ENCODE measurements at regions not wholly inside any gene's neighbourhood (a gene's known extent, or its start where the extent isn't known, plus 50 kb on each side); places are given as distances from the start of the nearest gene placed in this dataset.

GRCh38 chr22:49554741-49555140 lies 272.9 kb downstream of the BRD1 start (continued):
- TF ChIP-seq, protein P1, sequence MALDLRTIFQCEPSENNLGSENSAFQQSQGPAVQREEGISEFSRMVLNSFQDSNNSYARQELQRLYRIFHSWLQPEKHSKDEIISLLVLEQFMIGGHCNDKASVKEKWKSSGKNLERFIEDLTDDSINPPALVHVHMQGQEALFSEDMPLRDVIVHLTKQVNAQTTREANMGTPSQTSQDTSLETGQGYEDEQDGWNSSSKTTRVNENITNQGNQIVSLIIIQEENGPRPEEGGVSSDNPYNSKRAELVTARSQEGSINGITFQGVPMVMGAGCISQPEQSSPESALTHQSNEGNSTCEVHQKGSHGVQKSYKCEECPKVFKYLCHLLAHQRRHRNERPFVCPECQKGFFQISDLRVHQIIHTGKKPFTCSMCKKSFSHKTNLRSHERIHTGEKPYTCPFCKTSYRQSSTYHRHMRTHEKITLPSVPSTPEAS (tag by site-specific recombination; IDR thresholded peaks at IDR 0.05) = no peak

- ChIA-PET CTCF (interaction anchor here (0.6 to 0.7 kb wide), 2 partner anchors 26 to 627 kb away, joined by 3 read pairs; no protein-coding TSS in a partner anchor), POLR2A (no interaction called here)
- H3K4me1 ChIP-seq (ENCODE audit: control insufficient read depth, insufficient read depth, low read length) = no peaks in the 10 kb centered on the region
- H3K36me3 ChIP-seq (ENCODE audit: control insufficient read depth in 2 of 2, insufficient read depth in 1 of 2, low read length in 2 of 2) = no peaks in the 10 kb centered on the region
- H3K4me3 ChIP-seq (ENCODE audit: low read depth, low read length) = no peak overlapping the region
- 0 out of 2 replicates have a peak, but pooled peaks cover 2% of the 10 kb centered on the region for H3K9me3 ChIP-seq (ENCODE audit: control insufficient read depth, insufficient read depth, low read depth, low read length)
- no peak for TF ChIP-seq OSR2 (tag by site-specific recombination; IDR thresholded peaks at IDR 0.05)
- TF ChIP-seq ZNF658 (tag by site-specific recombination; IDR thresholded peaks at IDR 0.05) = no peak
- TF ChIP-seq ZNF214 (tag by site-specific recombination; IDR thresholded peaks at IDR 0.05; ENCODE audit: borderline replicate concordance) = no peak
- no peak for TF ChIP-seq TCF7L2 (IDR thresholded peaks at IDR 0.05; ENCODE audit: borderline replicate concordance, low read depth, low read length)
- no peak for TF ChIP-seq ZNF585B (tag by site-specific recombination; IDR thresholded peaks at IDR 0.05)
- no peak for TF ChIP-seq ZNF433 (tag by site-specific recombination; IDR thresholded peaks at IDR 0.05; ENCODE audit: low read depth)
- no peak for TF ChIP-seq ZNF549 (tag by site-specific recombination; IDR thresholded peaks at IDR 0.05)
- TF ChIP-seq GLI2 (tag by site-specific recombination; IDR thresholded peaks at IDR 0.05; ENCODE audit: borderline replicate concordance, low read depth) = no peak
- TF ChIP-seq SETDB1 (IDR thresholded peaks at IDR 0.05; ENCODE audit: insufficient read length, low read length) = no peak
- no peak overlapping the region for H3K27ac ChIP-seq (ENCODE audit: extremely low read depth, low read depth, low read length)
These were observed 273.4 kb downstream of the BRD1 start for GRCh38 chr22:49554296-49554625.

DNA sequence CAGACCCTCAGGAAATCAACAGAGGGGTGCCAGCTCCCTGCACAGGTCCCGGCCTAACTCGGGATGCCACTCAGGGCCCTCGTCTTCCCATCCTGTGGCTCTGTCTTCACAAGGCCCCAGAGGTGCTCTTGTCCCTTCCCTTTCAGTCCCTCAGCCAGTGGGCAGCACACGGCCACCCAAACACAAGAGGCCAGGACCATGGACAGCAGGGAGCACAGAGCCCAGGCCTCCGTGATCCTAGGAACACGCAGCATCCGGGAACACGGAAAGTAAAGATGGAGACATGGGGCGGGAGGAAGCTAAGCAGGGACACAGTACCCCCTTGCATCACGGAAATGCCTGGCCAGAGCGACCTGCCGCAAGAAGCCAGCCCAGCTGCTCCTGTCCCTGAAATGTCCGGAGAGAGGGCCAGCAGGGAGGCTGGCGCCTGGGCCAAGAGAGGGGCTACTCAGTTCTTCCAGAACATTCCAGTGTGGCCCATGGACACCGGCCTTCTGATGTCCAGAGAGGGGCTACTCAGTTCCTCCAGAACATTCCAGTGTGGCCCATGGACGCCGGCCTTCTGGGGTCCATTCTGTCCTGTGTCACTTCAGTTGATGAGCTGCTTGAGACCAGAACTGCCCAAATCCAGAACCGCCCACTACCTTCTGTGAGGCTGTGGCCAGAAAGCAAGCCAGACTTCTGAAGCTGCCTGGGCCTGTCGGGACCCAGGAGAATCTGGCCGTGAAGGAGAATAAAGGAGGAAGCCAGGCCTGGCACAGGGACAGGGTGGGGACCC lies 274.0 kb downstream of the BRD1 start:
- CTCF ChIA-PET = interaction anchor here (0.6 to 0.7 kb wide), 2 partner anchors 26 to 627 kb away, joined by 3 read pairs; no protein-coding TSS in a partner anchor
- Histone ChIP-seq H3K4me3 (ENCODE audit: low read depth, low read length) (no peak overlapping the region), H3K4me1 (ENCODE audit: control insufficient read depth, insufficient read depth, low read length) (no peaks in the 10 kb centered on the region), H3K36me3 (ENCODE audit: control insufficient read depth in 2 of 2, insufficient read depth in 1 of 2, low read length in 2 of 2) (no peaks in the 10 kb centered on the region), H3K27ac (ENCODE audit: extremely low read depth, low read depth, low read length) (no peak overlapping the region), H3K9me3 (ENCODE audit: control insufficient read depth, insufficient read depth, low read depth, low read length) (0 out of 2 replicates have a peak, but pooled peaks cover 2% of the 10 kb centered on the region)
- no peak for TF ChIP-seq PRDM6 (tag by site-specific recombination; IDR thresholded peaks at IDR 0.05)
- peak; percentile 85 for TF ChIP-seq REST (tag by site-specific recombination; IDR thresholded peaks at IDR 0.05)
- POLR2A ChIA-PET = no interaction called here

DNA sequence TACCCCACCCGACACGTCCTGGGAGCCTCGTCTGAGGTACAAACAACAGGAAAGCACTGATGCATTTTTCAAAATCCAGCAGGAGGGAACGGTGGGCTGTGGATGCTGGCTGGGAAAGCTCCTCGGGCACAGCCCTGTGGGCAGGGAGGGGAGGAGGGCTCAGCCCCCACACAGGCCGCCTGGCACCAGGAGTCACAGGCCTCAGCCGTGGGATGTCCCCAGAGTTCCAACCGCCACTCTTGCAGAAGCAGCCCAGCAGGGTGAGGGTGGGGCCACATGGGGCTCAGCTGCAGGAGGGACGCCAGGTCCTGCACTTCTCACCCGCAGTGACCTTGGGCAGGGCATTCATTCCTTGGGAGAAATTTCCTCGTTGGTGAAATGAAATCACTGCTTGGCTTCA lies 274.6 kb downstream of the BRD1 start:
- H3K9me3 ChIP-seq (ENCODE audit: control insufficient read depth, insufficient read depth, low read depth, low read length) = 0 out of 2 replicates have a peak, but pooled peaks cover 2% of the 10 kb centered on the region
- ChIA-PET CTCF (no interaction called here), POLR2A (no interaction called here)

More for the DNA sequence above, 274.6 kb downstream of the BRD1 start:
- Histone ChIP-seq H3K4me3 (ENCODE audit: low read depth, low read length) (no peak overlapping the region), H3K27ac (ENCODE audit: extremely low read depth, low read depth, low read length) (no peak overlapping the region), H3K36me3 (ENCODE audit: control insufficient read depth in 2 of 2, insufficient read depth in 1 of 2, low read length in 2 of 2) (no peaks in the 10 kb centered on the region), H3K4me1 (ENCODE audit: control insufficient read depth, insufficient read depth, low read length) (no peaks in the 10 kb centered on the region)
- peak; percentile 22; the same call in 1 of the 2 replicates for TF ChIP-seq EGR2 (tag by site-specific recombination; IDR thresholded peaks at IDR 0.05; ENCODE audit: low read depth)
- TF ChIP-seq KLF9 (tag by site-specific recombination; IDR thresholded peaks at IDR 0.05; ENCODE audit: low read depth) = no peak
